ENCODE measurements at regions not wholly inside any gene's neighbourhood (a gene's known extent, or its start where the extent isn't known, plus 50 kb on each side); places are given as distances from the start of the nearest gene placed in this dataset.

DNA sequence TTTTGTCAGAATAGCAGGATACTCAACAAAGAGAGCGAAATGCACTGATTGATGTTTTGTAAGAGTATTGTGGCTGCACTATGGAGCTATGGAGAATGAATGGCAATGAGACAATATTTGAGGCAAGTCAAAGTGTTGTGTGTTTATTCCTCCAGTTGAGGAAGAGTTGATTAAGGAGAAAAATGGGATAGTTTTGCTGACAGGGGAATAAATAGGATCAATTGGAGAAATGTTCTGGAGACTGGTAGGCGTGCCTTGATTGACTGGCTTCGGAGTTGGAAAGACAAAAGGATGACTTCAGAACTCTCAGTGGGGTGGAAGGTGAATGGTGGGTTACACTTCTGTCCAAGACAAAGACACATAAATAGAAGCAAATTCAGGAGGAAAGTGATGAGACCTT is 1254.9 kb upstream of the TMEM132C start:
- H3F3A ChIP-seq (ENCODE audit: low read depth): no peaks in the 10 kb centered on the region
- no peaks in the 10 kb centered on the region for H3K4me1 ChIP-seq
- H3K36me3 Mint-ChIP-seq: no peaks in the 10 kb centered on the region
- no peak overlapping the region for H3K9ac ChIP-seq
- H3K9me3 Mint-ChIP-seq: no peaks in the 10 kb centered on the region
- no peak overlapping the region for H3K4me2 ChIP-seq
- H3K27ac ChIP-seq: no peak overlapping the region
- no peaks in the 10 kb centered on the region for H3K36me3 ChIP-seq
- H4K20me1 ChIP-seq (ENCODE audit: low read depth): no peaks in the 10 kb centered on the region
- no peak for TF ChIP-seq EZH2 (IDR thresholded peaks at IDR 0.05)
- no peak for TF ChIP-seq EZH2phosphoT487 (IDR thresholded peaks at IDR 0.05)
- TF ChIP-seq, protein P1, sequence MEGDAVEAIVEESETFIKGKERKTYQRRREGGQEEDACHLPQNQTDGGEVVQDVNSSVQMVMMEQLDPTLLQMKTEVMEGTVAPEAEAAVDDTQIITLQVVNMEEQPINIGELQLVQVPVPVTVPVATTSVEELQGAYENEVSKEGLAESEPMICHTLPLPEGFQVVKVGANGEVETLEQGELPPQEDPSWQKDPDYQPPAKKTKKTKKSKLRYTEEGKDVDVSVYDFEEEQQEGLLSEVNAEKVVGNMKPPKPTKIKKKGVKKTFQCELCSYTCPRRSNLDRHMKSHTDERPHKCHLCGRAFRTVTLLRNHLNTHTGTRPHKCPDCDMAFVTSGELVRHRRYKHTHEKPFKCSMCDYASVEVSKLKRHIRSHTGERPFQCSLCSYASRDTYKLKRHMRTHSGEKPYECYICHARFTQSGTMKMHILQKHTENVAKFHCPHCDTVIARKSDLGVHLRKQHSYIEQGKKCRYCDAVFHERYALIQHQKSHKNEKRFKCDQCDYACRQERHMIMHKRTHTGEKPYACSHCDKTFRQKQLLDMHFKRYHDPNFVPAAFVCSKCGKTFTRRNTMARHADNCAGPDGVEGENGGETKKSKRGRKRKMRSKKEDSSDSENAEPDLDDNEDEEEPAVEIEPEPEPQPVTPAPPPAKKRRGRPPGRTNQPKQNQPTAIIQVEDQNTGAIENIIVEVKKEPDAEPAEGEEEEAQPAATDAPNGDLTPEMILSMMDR (IDR thresholded peaks at IDR 0.05): no peak
- H3K4me3 ChIP-seq: no peak overlapping the region
- H3K9me3 ChIP-seq (ENCODE audit: low read depth): no peaks in the 10 kb centered on the region
- H3K27me3 Mint-ChIP-seq (ENCODE audit: insufficient read depth, low read depth): peaks cover 2% of the 10 kb centered on the region
- no peak overlapping the region for H3K4me3 Mint-ChIP-seq
- H3K27ac Mint-ChIP-seq: no peak overlapping the region
- no peak for DNase-seq (ENCODE audit: low spot score)
- no peaks in the 10 kb centered on the region for H3K79me2 ChIP-seq (ENCODE audit: low read depth)
- no peaks in the 10 kb centered on the region for H3K4me1 Mint-ChIP-seq
- no peaks in the 10 kb centered on the region for H3K27me3 ChIP-seq
- H2AFZ ChIP-seq (replicated peaks): no peak overlapping the region

GRCh38 chr12:127013197-127013596 is 1253.8 kb upstream of the TMEM132C start:
- no peak overlapping the region for H3K4me2 ChIP-seq
- H3K4me1 ChIP-seq: no peaks in the 10 kb centered on the region
- no peak for DNase-seq (ENCODE audit: low spot score)
- H3K27ac Mint-ChIP-seq: no peak overlapping the region
- H3K36me3 ChIP-seq: no peaks in the 10 kb centered on the region
- H3K27me3 ChIP-seq: no peaks in the 10 kb centered on the region
- no peaks in the 10 kb centered on the region for H3K79me2 ChIP-seq (ENCODE audit: low read depth)
- TF ChIP-seq, protein P1 (IDR thresholded peaks at IDR 0.05): no peak
- TF ChIP-seq EZH2 (IDR thresholded peaks at IDR 0.05): no peak
- no peak for TF ChIP-seq EZH2phosphoT487 (IDR thresholded peaks at IDR 0.05)
- no peak overlapping the region for H3K9ac ChIP-seq
- no peak overlapping the region for H3K4me3 Mint-ChIP-seq
- no peaks in the 10 kb centered on the region for H3K9me3 Mint-ChIP-seq
- no peak overlapping the region for H3K27ac ChIP-seq
- H4K20me1 ChIP-seq (ENCODE audit: low read depth): no peaks in the 10 kb centered on the region
- no peaks in the 10 kb centered on the region for H3F3A ChIP-seq (ENCODE audit: low read depth)
- H3K36me3 Mint-ChIP-seq: no peaks in the 10 kb centered on the region
- peaks cover 2% of the 10 kb centered on the region for H3K27me3 Mint-ChIP-seq (ENCODE audit: insufficient read depth, low read depth)
- H3K4me3 ChIP-seq: no peak overlapping the region
- no peaks in the 10 kb centered on the region for H3K9me3 ChIP-seq (ENCODE audit: low read depth)
- no peak overlapping the region for H2AFZ ChIP-seq (replicated peaks)
- H3K4me1 Mint-ChIP-seq: no peaks in the 10 kb centered on the region

- peaks cover 2% of the 10 kb centered on the region for H3K27me3 Mint-ChIP-seq (ENCODE audit: insufficient read depth, low read depth)
- Histone ChIP-seq H3K9me3 (ENCODE audit: low read depth) (no peaks in the 10 kb centered on the region), H3K79me2 (ENCODE audit: low read depth) (no peaks in the 10 kb centered on the region), H3F3A (ENCODE audit: low read depth) (no peaks in the 10 kb centered on the region), H3K4me2 (no peak overlapping the region), H3K27me3 (no peaks in the 10 kb centered on the region), H3K9ac (no peak overlapping the region), H3K36me3 (no peaks in the 10 kb centered on the region), H3K4me1 (no peaks in the 10 kb centered on the region), H2AFZ (replicated peaks) (no peak overlapping the region), H3K4me3 (no peak overlapping the region), H4K20me1 (ENCODE audit: low read depth) (no peaks in the 10 kb centered on the region), H3K27ac (no peak overlapping the region)
- no peak overlapping the region for H3K4me3 Mint-ChIP-seq
- no peak overlapping the region for H3K27ac Mint-ChIP-seq
- no peak for DNase-seq (ENCODE audit: low spot score)
- no peaks in the 10 kb centered on the region for H3K9me3 Mint-ChIP-seq
- H3K4me1 Mint-ChIP-seq: no peaks in the 10 kb centered on the region
- TF ChIP-seq EZH2 (IDR thresholded peaks at IDR 0.05): no peak
- TF ChIP-seq, protein P1 (IDR thresholded peaks at IDR 0.05): no peak
- no peak for TF ChIP-seq EZH2phosphoT487 (IDR thresholded peaks at IDR 0.05)
- H3K36me3 Mint-ChIP-seq: no peaks in the 10 kb centered on the region
Measured at GRCh38 chr12:127014079-127014478, 1252.9 kb upstream of the TMEM132C start.
